A549 (cell line): ENCODE measurements at regions not wholly inside any gene's neighbourhood (a gene's known extent, or its start where the extent isn't known, plus 50 kb on each side); places are given as distances from the start of the nearest gene placed in this dataset.

Experiments
- EP300 ChIP-seq, 2 experiments: fragments of >200 bp; sonication (Bioruptor Twin); formaldehyde crosslinking; IDR thresholded peaks; 2 replicates in 1 of 2; 3 replicates in 1 of 2; pipeline ENCODE4 v1.6.1; 2016 to 2017
- MAZ ChIP-seq: fragments of 150-350 bp; IDR thresholded peaks from 2 replicates; pipeline ENCODE4 v1.6.1; 2014; ENCODE audit warnings: antibody characterized with exemption, low read depth, low read length, borderline replicate concordance
- MYC ChIP-seq: IDR thresholded peaks from 2 replicates; pipeline ENCODE4 v1.6.1; 2012; ENCODE audit warnings: mild to moderate bottlenecking, inconsistent platforms, low read length, improper control_type of control experiment, borderline replicate concordance
- POLR2A ChIP-seq: IDR thresholded peaks from 2 replicates; pipeline ENCODE4 v1.6.1; 2012; ENCODE audit warnings: mild to moderate bottlenecking, low read length
- RAD21 ChIP-seq, 2 experiments: fragments of >200 bp in 1 of 2; sonication (Bioruptor Twin) in 1 of 2; formaldehyde crosslinking in 1 of 2; IDR thresholded peaks in 1 of 2; conservative IDR thresholded peaks in 1 of 2; 2 replicates in 1 of 2; 3 replicates in 1 of 2; pipeline ENCODE4 v1.6.1; 2012 to 2018; ENCODE audit warnings: inconsistent platforms in 1 of 2
- RFX5 ChIP-seq: fragments of 450-650 bp; IDR thresholded peaks from 2 replicates; pipeline ENCODE4 v1.7.1; 2014; ENCODE audit warnings: antibody characterized with exemption, mild to moderate bottlenecking, moderate library complexity
- USF2 ChIP-seq: fragments of 450-650 bp; IDR thresholded peaks from 2 replicates; pipeline ENCODE4 v1.6.1; 2014; ENCODE audit warnings: antibody characterized with exemption
- TF ChIP-seq, protein P1 (sequence below): fragments of 150-350 bp; IDR thresholded peaks from 2 replicates; pipeline ENCODE4 v1.6.1; 2014; ENCODE audit warnings: low read depth, mild to moderate bottlenecking, low read length

- no peak for TF ChIP-seq USF2
- no peak for TF ChIP-seq POLR2A
- TF ChIP-seq MAZ = no peak
- no peak for TF ChIP-seq RAD21 (conservative IDR thresholded peaks at IDR 0.05 in 1 of 2, IDR thresholded peaks at IDR 0.05 in 1 of 2)
- TF ChIP-seq MYC = no peak
- TF ChIP-seq RFX5 = no peak
- TF ChIP-seq, protein P1, sequence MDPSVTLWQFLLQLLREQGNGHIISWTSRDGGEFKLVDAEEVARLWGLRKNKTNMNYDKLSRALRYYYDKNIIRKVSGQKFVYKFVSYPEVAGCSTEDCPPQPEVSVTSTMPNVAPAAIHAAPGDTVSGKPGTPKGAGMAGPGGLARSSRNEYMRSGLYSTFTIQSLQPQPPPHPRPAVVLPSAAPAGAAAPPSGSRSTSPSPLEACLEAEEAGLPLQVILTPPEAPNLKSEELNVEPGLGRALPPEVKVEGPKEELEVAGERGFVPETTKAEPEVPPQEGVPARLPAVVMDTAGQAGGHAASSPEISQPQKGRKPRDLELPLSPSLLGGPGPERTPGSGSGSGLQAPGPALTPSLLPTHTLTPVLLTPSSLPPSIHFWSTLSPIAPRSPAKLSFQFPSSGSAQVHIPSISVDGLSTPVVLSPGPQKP = no peak
- no peak for TF ChIP-seq EP300 (IDR thresholded peaks at IDR 0.05)
Observed at GRCh38 chr12:93099792-93100191, 170.7 kb upstream of the EEA1 start.
